IMR-90 (cell line): ENCODE measurements at regions not wholly inside any gene's neighbourhood (a gene's known extent, or its start where the extent isn't known, plus 50 kb on each side); places are given as distances from the start of the nearest gene placed in this dataset.

Experiments used
- CEBPB ChIP-seq: IDR thresholded peaks from 2 replicates; pipeline ENCODE4 v1.6.1; 2012; ENCODE audit warnings: low read depth, low read length, improper control_type of control experiment
- CTCF ChIP-seq: conservative IDR thresholded peaks from 2 replicates; pipeline ENCODE4 v1.5.1; 2012; ENCODE audit warnings: mild to moderate bottlenecking, low read depth, low read length, improper control_type of control experiment
- ELK1 ChIP-seq: fragments of 150-350 bp; IDR thresholded peaks from 2 replicates; pipeline ENCODE4 v1.6.1; 2016; ENCODE audit warnings: low read depth, mild to moderate bottlenecking, low read length, moderate library complexity, borderline replicate concordance
- MAFK ChIP-seq: IDR thresholded peaks from 2 replicates; pipeline ENCODE4 v1.6.1; 2012; ENCODE audit warnings: low read depth, low read length, improper control_type of control experiment
- MXI1 ChIP-seq: IDR thresholded peaks from 2 replicates; pipeline ENCODE4 v1.6.1; 2012; ENCODE audit warnings: low read depth, mild to moderate bottlenecking, low read length, moderate library complexity, borderline replicate concordance
- POLR2A ChIP-seq: IDR thresholded peaks from 2 replicates; pipeline ENCODE4 v1.6.1; 2012; ENCODE audit warnings: mild to moderate bottlenecking, low read depth, low read length
- RAD21 ChIP-seq: IDR thresholded peaks from 2 replicates; pipeline ENCODE4 v1.6.1; 2012; ENCODE audit warnings: low read length, improper control_type of control experiment
- RCOR1 ChIP-seq: IDR thresholded peaks from 2 replicates; pipeline ENCODE4 v1.6.1; 2012; ENCODE audit warnings: mild to moderate bottlenecking, low read length, improper control_type of control experiment; ENCODE audit not compliant: insufficient replicate concordance
- RFX5 ChIP-seq: IDR thresholded peaks from 2 replicates; pipeline ENCODE4 v1.8.0; 2012; ENCODE audit warnings: low read depth, mild to moderate bottlenecking, low read length, moderate library complexity
- SMC3 ChIP-seq: fragments of 150-350 bp; IDR thresholded peaks from 2 replicates; pipeline ENCODE4 v1.6.1; 2016; ENCODE audit warnings: low read depth, mild to moderate bottlenecking, antibody characterized with exemption, low read length, moderate library complexity
- TF ChIP-seq, protein P1 (sequence below): fragments of 150-350 bp; IDR thresholded peaks from 2 replicates; pipeline ENCODE4 v1.6.1; 2017; ENCODE audit warnings: mild to moderate bottlenecking, antibody characterized with exemption, low read length, low read depth

DNA sequence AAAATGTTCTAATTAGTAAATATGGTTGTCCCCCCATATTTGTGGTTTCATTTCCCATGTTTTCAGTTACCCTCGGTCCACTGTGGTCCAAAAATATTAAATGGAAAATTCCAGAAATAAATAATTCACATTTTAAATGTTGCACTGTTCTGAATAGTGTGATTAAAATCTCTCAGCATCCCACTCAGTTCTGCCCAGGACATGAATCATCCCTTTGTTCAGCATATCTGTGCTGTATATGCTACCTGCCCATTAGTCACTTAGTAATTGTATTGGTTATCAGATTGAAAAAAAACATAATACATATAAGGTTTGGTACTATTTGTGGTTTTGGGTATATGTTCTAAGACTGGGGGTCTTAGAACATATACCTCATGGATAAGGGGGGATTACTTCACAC is 55.1 kb upstream of the NXF3 start:
- no peak for TF ChIP-seq CTCF
- TF ChIP-seq ELK1 = no peak
- no peak for TF ChIP-seq CEBPB
- TF ChIP-seq POLR2A = no peak
- no peak for TF ChIP-seq SMC3
- TF ChIP-seq MAFK = no peak
- no peak for TF ChIP-seq RFX5
- TF ChIP-seq, protein P1, sequence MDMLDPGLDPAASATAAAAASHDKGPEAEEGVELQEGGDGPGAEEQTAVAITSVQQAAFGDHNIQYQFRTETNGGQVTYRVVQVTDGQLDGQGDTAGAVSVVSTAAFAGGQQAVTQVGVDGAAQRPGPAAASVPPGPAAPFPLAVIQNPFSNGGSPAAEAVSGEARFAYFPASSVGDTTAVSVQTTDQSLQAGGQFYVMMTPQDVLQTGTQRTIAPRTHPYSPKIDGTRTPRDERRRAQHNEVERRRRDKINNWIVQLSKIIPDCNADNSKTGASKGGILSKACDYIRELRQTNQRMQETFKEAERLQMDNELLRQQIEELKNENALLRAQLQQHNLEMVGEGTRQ = no peak
- TF ChIP-seq RCOR1 = no peak
- no peak for TF ChIP-seq RAD21
- no peak for TF ChIP-seq MXI1
